Esophagus squamous epithelium (tissue), 5 donors: ENCODE measurements at regions not wholly inside any gene's neighbourhood (a gene's known extent, or its start where the extent isn't known, plus 50 kb on each side); places are given as distances from the start of the nearest gene placed in this dataset.

ENCODE experiments used
- DNase-seq: peaks from one replicate; lab custom pipeline; 2025; lab: John Stamatoyannopoulos, UW
- H3K27ac ChIP-seq, 4 donors: fragments of 200-600 bp; sonication (generic); one replicate each; pipeline ENCODE4 v1.5.1; 2016 to 2019; ENCODE audit warnings: mild to moderate bottlenecking in 1 of 4
- H3K27me3 ChIP-seq, 4 donors: fragments of 200-600 bp; sonication (generic); 1 replicate in 3 of 4; 2 replicates in 1 of 4; pipeline versions ENCODE4 v1.5.1 to v1.6.0; 2017 to 2021; ENCODE audit warnings: antibody characterized with exemption in 1 of 4
- H3K36me3 ChIP-seq, 3 donors: fragments of 200-600 bp; sonication (generic); one replicate each; pipeline ENCODE4 v1.5.1; 2016 to 2019
- H3K4me1 ChIP-seq, 3 donors: fragments of 200-600 bp; sonication (generic); one replicate each; pipeline ENCODE4 v1.5.1; 2017 to 2019
- H3K4me3 ChIP-seq, 4 donors: fragments of 200-600 bp; sonication (generic); 1 replicate in 3 of 4; 2 replicates in 1 of 4; pipeline ENCODE4 v1.5.1; 2016 to 2019; ENCODE audit warnings: mild to moderate bottlenecking in 2 of 4, moderate library complexity in 1 of 4
- H3K9me3 ChIP-seq, 3 donors: fragments of 200-600 bp; sonication (generic); one replicate each; pipeline ENCODE4 v1.5.1; 2016 to 2019
- CTCF ChIP-seq, 6 experiments: fragments of 450-650 bp in 4 of 6; fragments of 200-600 bp in 2 of 6; sonication (generic) in 2 of 6; IDR thresholded peaks; one replicate each; pipeline ENCODE4 v1.5.1; 2016 to 2019; ENCODE audit warnings: antibody characterized with exemption in 6 of 6, mild to moderate bottlenecking in 4 of 6, moderate library complexity in 4 of 6
- POLR2A ChIP-seq, 4 donors: fragments of 450-650 bp; IDR thresholded peaks; one replicate each; pipeline ENCODE4 v1.6.1; 2017; ENCODE audit warnings: antibody characterized with exemption in 4 of 4, mild to moderate bottlenecking in 4 of 4, moderate library complexity in 3 of 4
- WGBS, 2 donors: methylation state at CpG; one replicate each; pipeline ENCODE4 v1.1.5; 2018; 5-methylcytosine and 5-hydroxymethylcytosine counted together
- intact Hi-C: fragments of 100-400 bp; cut with DNase I; formaldehyde crosslinking; loops from one replicate; pipeline ENCODE4 v1.15.0; 2022
- donor health status: DM: yes; HTN: yes; CAD: no.

- 61 to 70% methylated on average over 6 of the region's 6 CpGs for WGBS, 2 donors
- TF ChIP-seq POLR2A (IDR thresholded peaks at IDR 0.05) (no peak), CTCF (IDR thresholded peaks at IDR 0.05) (no peak)
Measured at GRCh38 chr18:47461406-47461948, 210.0 kb upstream of the SKOR2 start.

GRCh38 chr18:47458483-47458882 lies 207.0 kb upstream of the SKOR2 start:
- no peak overlapping the region for H3K4me3 ChIP-seq
- no peaks in the 10 kb centered on the region for H3K36me3 ChIP-seq
- no peak overlapping the region for H3K27ac ChIP-seq
- TF ChIP-seq CTCF (IDR thresholded peaks at IDR 0.05) (no peak), POLR2A (IDR thresholded peaks at IDR 0.05) (no peak)
- intact Hi-C loops: no loop called here
- no peaks in the 10 kb centered on the region for H3K4me1 ChIP-seq
- no peaks in the 10 kb centered on the region for H3K9me3 ChIP-seq
- no peaks in the 10 kb centered on the region for H3K27me3 ChIP-seq
- no peak for DNase-seq

More at GRCh38 chr18:47461406-47461948, 210.0 kb upstream of the SKOR2 start:
- no peaks in the 10 kb centered on the region for H3K4me1 ChIP-seq
- H3K9me3 ChIP-seq: no peaks in the 10 kb centered on the region
- intact Hi-C loops: no loop called here
- DNase-seq: no peak
- no peaks in the 10 kb centered on the region for H3K27me3 ChIP-seq
- H3K36me3 ChIP-seq: no peaks in the 10 kb centered on the region
- H3K4me3 ChIP-seq: no peak overlapping the region
- H3K27ac ChIP-seq: no peak overlapping the region

GRCh38 chr18:47457614-47458013 lies 206.2 kb upstream of the SKOR2 start:
- intact Hi-C loops: no loop called here
- 33 to 50% methylated on average over 1 of the region's 1 CpG for WGBS, 2 donors
- no peak for DNase-seq

GRCh38 chr18:47453038-47453437 lies 201.6 kb upstream of the SKOR2 start:
- intact Hi-C loops: no loop called here
- WGBS, 2 donors: 84 to 85% methylated on average over 4 of the region's 4 CpGs

More at GRCh38 chr18:47457614-47458013, 206.2 kb upstream of the SKOR2 start:
- Histone ChIP-seq H3K4me1 (no peaks in the 10 kb centered on the region), H3K27me3 (no peaks in the 10 kb centered on the region), H3K27ac (no peak overlapping the region), H3K36me3 (no peaks in the 10 kb centered on the region), H3K9me3 (no peaks in the 10 kb centered on the region), H3K4me3 (no peak overlapping the region)
- no peak for TF ChIP-seq CTCF (IDR thresholded peaks at IDR 0.05)
- no peak for TF ChIP-seq POLR2A (IDR thresholded peaks at IDR 0.05)

GRCh38 chr18:47448956-47449355 lies 197.5 kb upstream of the SKOR2 start:
- no peak for DNase-seq
- Histone ChIP-seq H3K27me3 (no peaks in the 10 kb centered on the region), H3K4me3 (no peak overlapping the region), H3K36me3 (no peaks in the 10 kb centered on the region), H3K9me3 (peaks cover 0 to 9% (median 5%) of the 10 kb centered on the region in 3 donors), H3K27ac (no peak overlapping the region), H3K4me1 (no peaks in the 10 kb centered on the region)
- intact Hi-C loops: no loop called here
- TF ChIP-seq CTCF (IDR thresholded peaks at IDR 0.05): no peak
- no peak for TF ChIP-seq POLR2A (IDR thresholded peaks at IDR 0.05)
- 76 to 82% methylated on average over 4 of the region's 6 CpGs for WGBS, 2 donors

More at GRCh38 chr18:47453038-47453437, 201.6 kb upstream of the SKOR2 start:
- TF ChIP-seq POLR2A (IDR thresholded peaks at IDR 0.05): no peak
- TF ChIP-seq CTCF (IDR thresholded peaks at IDR 0.05): no peak
- DNase-seq: no peak
- Histone ChIP-seq H3K9me3 (no peaks in the 10 kb centered on the region), H3K4me1 (no peaks in the 10 kb centered on the region), H3K27ac (no peak overlapping the region), H3K36me3 (no peaks in the 10 kb centered on the region), H3K4me3 (no peak overlapping the region), H3K27me3 (no peaks in the 10 kb centered on the region)
